ENCODE measurements at regions not wholly inside any gene's neighbourhood (a gene's known extent, or its start where the extent isn't known, plus 50 kb on each side); places are given as distances from the start of the nearest gene placed in this dataset.

DNA sequence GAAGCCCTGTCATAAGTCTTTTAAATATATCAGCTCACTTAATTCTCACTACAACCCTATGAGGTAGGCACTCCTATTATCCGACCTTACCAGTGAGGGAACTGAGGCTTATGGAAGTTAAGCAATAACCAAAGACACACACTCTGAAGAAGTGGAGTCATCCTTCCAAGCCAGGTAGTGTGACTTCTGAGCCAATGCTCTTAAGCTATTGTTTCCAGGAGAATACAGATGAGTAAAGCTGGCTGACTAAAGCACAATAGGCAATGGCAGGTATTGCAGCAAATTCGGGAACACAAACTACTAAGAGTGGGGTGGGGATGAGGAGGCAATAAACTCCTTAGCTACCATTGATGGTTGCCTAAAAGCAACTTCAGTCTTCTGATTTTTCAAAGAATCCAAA, 81.8 kb upstream of the KIT start:
- Mint-ChIP-seq H3K27ac (no peak overlapping the region), H3K4me3 (no peak overlapping the region), H3K36me3 (no peaks in the 10 kb centered on the region), H3K27me3 (ENCODE audit: insufficient read depth, low read depth) (no peaks in the 10 kb centered on the region), H3K4me1 (peaks cover 13% of the 10 kb centered on the region), H3K9me3 (peaks cover 2% of the 10 kb centered on the region)
- Histone ChIP-seq H3K27ac (no peak overlapping the region), H3K4me2 (no peak overlapping the region), H3K79me2 (ENCODE audit: low read depth) (no peaks in the 10 kb centered on the region), H2AFZ (replicated peaks) (no peak overlapping the region), H3F3A (ENCODE audit: low read depth) (no peaks in the 10 kb centered on the region), H3K27me3 (peaks cover 2% of the 10 kb centered on the region), H3K4me3 (no peak overlapping the region), H4K20me1 (ENCODE audit: low read depth) (no peaks in the 10 kb centered on the region), H3K4me1 (peaks cover 10% of the 10 kb centered on the region), H3K36me3 (no peaks in the 10 kb centered on the region), H3K9ac (no peak overlapping the region), H3K9me3 (ENCODE audit: low read depth) (no peaks in the 10 kb centered on the region)
- TF ChIP-seq EZH2phosphoT487 (IDR thresholded peaks at IDR 0.05) (no peak), EZH2 (IDR thresholded peaks at IDR 0.05) (no peak)
- TF ChIP-seq, protein P1, sequence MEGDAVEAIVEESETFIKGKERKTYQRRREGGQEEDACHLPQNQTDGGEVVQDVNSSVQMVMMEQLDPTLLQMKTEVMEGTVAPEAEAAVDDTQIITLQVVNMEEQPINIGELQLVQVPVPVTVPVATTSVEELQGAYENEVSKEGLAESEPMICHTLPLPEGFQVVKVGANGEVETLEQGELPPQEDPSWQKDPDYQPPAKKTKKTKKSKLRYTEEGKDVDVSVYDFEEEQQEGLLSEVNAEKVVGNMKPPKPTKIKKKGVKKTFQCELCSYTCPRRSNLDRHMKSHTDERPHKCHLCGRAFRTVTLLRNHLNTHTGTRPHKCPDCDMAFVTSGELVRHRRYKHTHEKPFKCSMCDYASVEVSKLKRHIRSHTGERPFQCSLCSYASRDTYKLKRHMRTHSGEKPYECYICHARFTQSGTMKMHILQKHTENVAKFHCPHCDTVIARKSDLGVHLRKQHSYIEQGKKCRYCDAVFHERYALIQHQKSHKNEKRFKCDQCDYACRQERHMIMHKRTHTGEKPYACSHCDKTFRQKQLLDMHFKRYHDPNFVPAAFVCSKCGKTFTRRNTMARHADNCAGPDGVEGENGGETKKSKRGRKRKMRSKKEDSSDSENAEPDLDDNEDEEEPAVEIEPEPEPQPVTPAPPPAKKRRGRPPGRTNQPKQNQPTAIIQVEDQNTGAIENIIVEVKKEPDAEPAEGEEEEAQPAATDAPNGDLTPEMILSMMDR (IDR thresholded peaks at IDR 0.05) = no peak
- DNase-seq (ENCODE audit: low spot score) = no peak

DNA sequence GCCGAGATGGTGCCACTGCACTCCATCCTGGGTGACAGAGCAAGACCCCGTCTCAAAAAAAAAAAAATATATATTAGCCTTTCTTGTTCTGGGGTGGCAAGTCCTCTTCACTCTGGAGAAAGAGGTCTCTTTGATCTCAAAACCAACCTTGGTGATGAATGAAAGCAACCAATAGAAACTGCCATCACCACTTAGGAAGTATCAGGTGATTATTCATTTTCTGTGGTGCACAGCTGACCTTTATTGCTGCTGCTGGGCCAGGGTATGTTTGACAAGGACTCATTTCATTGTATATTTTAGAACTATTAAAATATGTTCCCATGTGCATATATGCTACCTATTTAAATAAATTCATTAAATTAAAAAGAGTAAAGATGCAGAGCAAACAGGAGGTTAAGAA, 76.0 kb upstream of the KIT start:
- H3K27me3 Mint-ChIP-seq (ENCODE audit: insufficient read depth, low read depth) = no peaks in the 10 kb centered on the region
- H4K20me1 ChIP-seq (ENCODE audit: low read depth) = no peaks in the 10 kb centered on the region
- no peaks in the 10 kb centered on the region for H3K9me3 ChIP-seq (ENCODE audit: low read depth)
- H3K4me3 ChIP-seq = no peak overlapping the region
- no peaks in the 10 kb centered on the region for H3K36me3 ChIP-seq
- H3K79me2 ChIP-seq (ENCODE audit: low read depth) = no peaks in the 10 kb centered on the region
- TF ChIP-seq EZH2 (IDR thresholded peaks at IDR 0.05) (no peak), EZH2phosphoT487 (IDR thresholded peaks at IDR 0.05) (no peak)
- TF ChIP-seq, protein P1 (IDR thresholded peaks at IDR 0.05) = no peak
- H3K36me3 Mint-ChIP-seq = no peaks in the 10 kb centered on the region
- H3K27me3 ChIP-seq = no peaks in the 10 kb centered on the region
- H3K4me1 ChIP-seq = no peaks in the 10 kb centered on the region
- H3K9ac ChIP-seq = no peak overlapping the region
- H2AFZ ChIP-seq (replicated peaks) = no peak overlapping the region
- no peak overlapping the region for H3K27ac Mint-ChIP-seq
- no peaks in the 10 kb centered on the region for H3F3A ChIP-seq (ENCODE audit: low read depth)
- no peak for DNase-seq (ENCODE audit: low spot score)
- no peak overlapping the region for H3K4me2 ChIP-seq
- no peak overlapping the region for H3K27ac ChIP-seq
- H3K4me1 Mint-ChIP-seq = no peaks in the 10 kb centered on the region
- no peak overlapping the region for H3K4me3 Mint-ChIP-seq
- peaks cover 2% of the 10 kb centered on the region for H3K9me3 Mint-ChIP-seq

DNA sequence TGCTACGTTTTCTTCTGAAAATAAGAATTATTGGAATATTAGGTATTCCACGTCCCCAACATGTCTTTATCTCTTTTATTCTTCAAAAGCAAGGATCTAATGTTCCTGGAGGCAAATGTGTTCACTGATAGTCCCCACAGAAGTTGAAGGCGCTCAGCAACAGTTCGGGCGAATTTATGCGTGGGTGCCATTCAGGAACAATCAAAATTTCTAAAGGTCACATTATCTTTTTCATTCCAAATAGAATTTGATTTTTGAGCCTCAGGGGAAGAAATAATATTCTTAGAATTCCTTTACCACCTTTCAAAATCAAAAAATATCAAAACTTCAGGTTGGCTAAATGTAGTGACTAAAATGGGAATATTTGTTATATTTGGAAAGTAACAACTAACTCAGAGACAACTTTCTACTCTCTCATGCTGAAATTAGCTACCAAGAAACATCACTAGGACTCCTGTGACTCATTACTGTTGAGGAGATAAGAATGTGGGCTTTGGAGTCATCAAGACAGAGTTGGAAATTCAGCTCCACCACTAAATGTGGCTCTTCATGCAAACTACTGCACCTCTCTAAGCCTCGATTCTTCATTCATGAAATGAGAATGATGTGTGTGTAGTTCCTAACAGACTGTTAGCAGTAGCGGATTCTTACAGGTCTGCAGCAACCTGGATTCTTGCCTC, 72.3 kb upstream of the KIT start:
- H3K9me3 ChIP-seq (ENCODE audit: low read depth) = no peaks in the 10 kb centered on the region
- no peak for TF ChIP-seq EZH2 (IDR thresholded peaks at IDR 0.05)
- TF ChIP-seq EZH2phosphoT487 (IDR thresholded peaks at IDR 0.05) = no peak
- TF ChIP-seq, protein P1 (IDR thresholded peaks at IDR 0.05) = no peak
- H4K20me1 ChIP-seq (ENCODE audit: low read depth) = no peaks in the 10 kb centered on the region
- Mint-ChIP-seq H3K4me3 (no peak overlapping the region), H3K4me1 (peaks cover 7% of the 10 kb centered on the region), H3K36me3 (no peaks in the 10 kb centered on the region), H3K27me3 (ENCODE audit: insufficient read depth, low read depth) (peaks cover 2% of the 10 kb centered on the region), H3K27ac (no peak overlapping the region), H3K9me3 (no peaks in the 10 kb centered on the region)
- no peak overlapping the region for H3K27ac ChIP-seq
- H3F3A ChIP-seq (ENCODE audit: low read depth) = no peaks in the 10 kb centered on the region
- H2AFZ ChIP-seq (replicated peaks) = no peak overlapping the region
- no peak overlapping the region for H3K4me2 ChIP-seq
- H3K36me3 ChIP-seq = no peaks in the 10 kb centered on the region
- no peak overlapping the region for H3K9ac ChIP-seq
- no peaks in the 10 kb centered on the region for H3K4me1 ChIP-seq
- no peaks in the 10 kb centered on the region for H3K79me2 ChIP-seq (ENCODE audit: low read depth)
- H3K4me3 ChIP-seq = no peak overlapping the region
- no peak for DNase-seq (ENCODE audit: low spot score)
- H3K27me3 ChIP-seq = no peaks in the 10 kb centered on the region

Data from neural progenitor cell (in vitro differentiated cells).